ENCODE measurements at regions not wholly inside any gene's neighbourhood (a gene's known extent, or its start where the extent isn't known, plus 50 kb on each side); places are given as distances from the start of the nearest gene placed in this dataset.

GRCh38 chrX:1851527-1851926 is 236.7 kb downstream of the ASMT start:
- TF ChIP-seq RAD21 (conservative IDR thresholded peaks at IDR 0.05 in 1 of 2, IDR thresholded peaks at IDR 0.05 in 1 of 2): no peak
- no peak for TF ChIP-seq ZFP36 (IDR thresholded peaks at IDR 0.05; ENCODE audit: borderline replicate concordance, partially characterized antibody)
- peak; percentile 73 for TF ChIP-seq MAFK (IDR thresholded peaks at IDR 0.05; ENCODE audit: partially characterized antibody)
- no peak for TF ChIP-seq CHD2 (IDR thresholded peaks at IDR 0.05; ENCODE audit: low read length, partially characterized antibody)
- TF ChIP-seq POLR2A (IDR thresholded peaks at IDR 0.05; ENCODE audit: low read length): no peak
- no peak for TF ChIP-seq CTCF (IDR thresholded peaks at IDR 0.05)
- TF ChIP-seq POLR2AphosphoS2 (conservative IDR thresholded peaks at IDR 0.05; ENCODE audit: low read length): no peak
- no peak for TF ChIP-seq CEBPB (IDR thresholded peaks at IDR 0.05)
- no peak for TF ChIP-seq ESRRA (IDR thresholded peaks at IDR 0.05; ENCODE audit: borderline replicate concordance, low read length)
- no peak for TF ChIP-seq MAX (IDR thresholded peaks at IDR 0.05)
